HepG2 (cell line): ENCODE measurements at regions not wholly inside any gene's neighbourhood (a gene's known extent, or its start where the extent isn't known, plus 50 kb on each side); places are given as distances from the start of the nearest gene placed in this dataset.

Experiments
- ATAC-seq: fragments of 200-7000 bp; cut with Tn5 transposase; 3 replicates; pipeline ENCODE4 v1.9.1; 2020; ENCODE audit warnings: mild to moderate bottlenecking, moderate library complexity
- BruUV-seq: library from RNA; stranded (reverse); fragments of 400-500 nt; replicated peaks from 2 replicates; lab custom pipeline; 2021; lab: Mats Ljungman, UMichigan
- CTCF ChIA-PET: fragments of 300-600 bp; formaldehyde crosslinking; extraction: SDS; loops from one replicate; lab custom pipeline; 2021; ENCODE audit warnings: low total read pairs, inconsistent platforms, low intra/inter-chr PET ratio; lab: Yijun Ruan, JAX
- POLR2A ChIA-PET: fragments of 350-600 bp; sonication (Branson Sonifier 250); formaldehyde crosslinking; loops from one replicate; lab custom pipeline; 2020; ENCODE audit warnings: antibody characterized with exemption, inconsistent platforms; lab: Yijun Ruan, JAX
- DNase-seq: peaks from one replicate; pipeline ENCODE4 v3.0.0-alpha.2; 2015; ENCODE audit warnings: low spot score
- FAIRE-seq: peaks from 3 replicates; lab custom pipeline; 2011; peaks lifted over from hg19 to GRCh38; lab: Jason Lieb, UNC
- H2AFZ ChIP-seq: one replicate; pipeline ENCODE4 v1.6.1; 2011; ENCODE audit warnings: low read length, inconsistent platforms
- H3K27ac ChIP-seq: fragments of 300-600 bp; 3 replicates; pipeline ENCODE4 v1.8.0; 2011; ENCODE audit warnings: mixed run types, mild to moderate bottlenecking, mixed read lengths, low read length, inconsistent platforms; ENCODE audit not compliant: insufficient read depth; ENCODE audit errors: extremely low read length
- H3K27me3 ChIP-seq, 2 experiments: fragments of 200-600 bp in 1 of 2; 2 replicates in 1 of 2; 3 replicates in 1 of 2; pipeline versions ENCODE4 v1.6.0 to v1.8.0; 2011; ENCODE audit warnings: low read length in 2 of 2, mild to moderate bottlenecking in 2 of 2, moderate library complexity in 2 of 2, inconsistent platforms in 1 of 2; ENCODE audit not compliant: insufficient read depth in 2 of 2, control insufficient read depth in 1 of 2
- H3K36me3 ChIP-seq, 2 experiments: fragments of 200-600 bp in 1 of 2; replicated peaks in 1 of 2; 2 replicates in 1 of 2; 3 replicates in 1 of 2; pipeline versions ENCODE4 v1.5.1 to v1.8.0; 2011; ENCODE audit warnings: low read length in 2 of 2, inconsistent platforms in 1 of 2; ENCODE audit not compliant: insufficient read depth in 2 of 2, control insufficient read depth in 1 of 2
- H3K4me1 ChIP-seq: 2 replicates; pipeline ENCODE4 v1.5.1; 2012; ENCODE audit warnings: low read length, inconsistent platforms; ENCODE audit not compliant: insufficient read depth
- H3K4me2 ChIP-seq: 2 replicates; pipeline ENCODE4 v1.6.0; 2011; ENCODE audit warnings: low read depth, low read length, inconsistent platforms
- H3K4me3 ChIP-seq, 3 experiments: fragments of 200-600 bp in 1 of 3; sonication (generic), shearing (Covaris generic) in 1 of 3; replicated peaks in 1 of 3; 2 replicates each; pipeline ENCODE4 v1.5.1; 2011 to 2016; ENCODE audit warnings: low read length in 3 of 3, inconsistent platforms in 2 of 3, low read depth in 2 of 3, mild to moderate bottlenecking in 2 of 3, control low read depth in 1 of 3, mixed read lengths in 1 of 3; ENCODE audit not compliant: insufficient read depth in 1 of 3
- H3K79me2 ChIP-seq: one replicate; pipeline ENCODE4 v1.6.1; 2011; ENCODE audit warnings: low read length, inconsistent platforms; ENCODE audit not compliant: insufficient read depth
- H3K9ac ChIP-seq: 2 replicates; pipeline ENCODE4 v1.6.0; 2011; ENCODE audit warnings: mild to moderate bottlenecking, low read depth, low read length, inconsistent platforms; ENCODE audit not compliant: insufficient read depth
- H3K9me3 ChIP-seq: 2 replicates; pipeline ENCODE4 v1.5.1; 2012; ENCODE audit warnings: mild to moderate bottlenecking, low read length
- H4K20me1 ChIP-seq: 2 replicates; pipeline ENCODE4 v1.6.0; 2011; ENCODE audit warnings: inconsistent platforms, mild to moderate bottlenecking, low read length, moderate library complexity; ENCODE audit not compliant: insufficient read depth
- ADNP ChIP-seq: sonication (generic); formaldehyde crosslinking; IDR thresholded peaks from 2 replicates; pipeline ENCODE4 v1.4.0; 2020; ENCODE audit warnings: missing genetic modification reagents
- FOXC1 ChIP-seq: sonication (generic); formaldehyde crosslinking; IDR thresholded peaks from 2 replicates; pipeline ENCODE4 v1.8.0; 2022; ENCODE audit warnings: mild to moderate bottlenecking, missing genetic modification reagents, borderline replicate concordance
- MYNN ChIP-seq: sonication (generic); formaldehyde crosslinking; IDR thresholded peaks from 2 replicates; pipeline ENCODE4 v1.4.0; 2020; ENCODE audit warnings: mild to moderate bottlenecking, low read depth, missing genetic modification reagents
- NFYB ChIP-seq: sonication (generic); formaldehyde crosslinking; IDR thresholded peaks from 2 replicates; pipeline ENCODE4 v1.4.0; 2020; ENCODE audit warnings: missing genetic modification reagents
- RBFOX2 ChIP-seq: fragments of 200-400 bp; formaldehyde crosslinking; IDR thresholded peaks from 2 replicates; pipeline ENCODE4 v1.6.1; 2017; ENCODE audit warnings: low read depth, mild to moderate bottlenecking, low read length
- RFXANK ChIP-seq: IDR thresholded peaks from 2 replicates; pipeline ENCODE4 v1.6.1; 2016
- USF2 ChIP-seq, 2 experiments: sonication (generic) in 1 of 2; formaldehyde crosslinking in 1 of 2; IDR thresholded peaks; 2 replicates each; pipeline versions ENCODE4 v1.5.1 to v1.6.1; 2011 to 2020; ENCODE audit warnings: borderline replicate concordance in 1 of 2, low read depth in 1 of 2, low read length in 1 of 2, mild to moderate bottlenecking in 1 of 2, missing genetic modification reagents in 1 of 2, moderate library complexity in 1 of 2
- ZBTB26 ChIP-seq: IDR thresholded peaks from 2 replicates; pipeline ENCODE4 v1.6.1; 2016; ENCODE audit warnings: missing compliant biosample characterization, missing genetic modification reagents, borderline replicate concordance
- ZBTB43 ChIP-seq: sonication (generic); formaldehyde crosslinking; conservative IDR thresholded peaks from 2 replicates; pipeline ENCODE4 v1.4.0; 2020; ENCODE audit warnings: missing genetic modification reagents
- ZMAT5 ChIP-seq: sonication (generic); formaldehyde crosslinking; IDR thresholded peaks from 2 replicates; pipeline ENCODE4 v1.5.0; 2020; ENCODE audit warnings: mild to moderate bottlenecking, low read depth, missing genetic modification reagents, borderline replicate concordance
- ZNF18 ChIP-seq: sonication (generic); formaldehyde crosslinking; IDR thresholded peaks from 2 replicates; pipeline ENCODE4 v1.8.0; 2022; ENCODE audit warnings: mild to moderate bottlenecking, missing genetic modification reagents; ENCODE audit not compliant: insufficient replicate concordance
- ZNF574 ChIP-seq: sonication (generic); formaldehyde crosslinking; IDR thresholded peaks from 2 replicates; pipeline ENCODE4 v1.4.0; 2020; ENCODE audit warnings: missing genetic modification reagents
- ZNF615 ChIP-seq: sonication (generic); formaldehyde crosslinking; IDR thresholded peaks from 2 replicates; pipeline ENCODE4 v1.5.0; 2020; ENCODE audit warnings: mild to moderate bottlenecking, missing genetic modification reagents, borderline replicate concordance
- ZNF619 ChIP-seq: sonication (generic); formaldehyde crosslinking; IDR thresholded peaks from 2 replicates; pipeline ENCODE4 v1.4.0; 2020; ENCODE audit warnings: mild to moderate bottlenecking, missing genetic modification reagents
- ZNF878 ChIP-seq: sonication (generic); formaldehyde crosslinking; IDR thresholded peaks from 2 replicates; pipeline ENCODE4 v1.8.1; 2023; ENCODE audit warnings: mild to moderate bottlenecking, missing genetic modification reagents, moderate library complexity
- WGBS: methylation state at CpG from one replicate; pipeline ENCODE4 v1.1.6; 2017; ENCODE audit warnings: low lambda C conversion rate; 5-methylcytosine and 5-hydroxymethylcytosine counted together
- in situ Hi-C: cut with HindIII; loops from 2 replicates; pipeline ENCODE4 v1.10.0; 2017; ENCODE audit warnings: low pct_unique_long_range_greater_than_20kb; ENCODE audit not compliant: extremely low pct_ligation_motif_present
- intact Hi-C: fragments of 100-400 bp; cut with micrococcal nuclease; formaldehyde crosslinking; loops from one replicate; pipeline ENCODE4 v1.10.0; 2022; ENCODE audit not compliant: unreplicated experiment

- Histone ChIP-seq H3K4me2 (no peak overlapping the region), H3K36me3 (no peaks in the 10 kb centered on the region), H3K4me3 (no peak overlapping the region), H3K9me3 (peaks cover 8% of the 10 kb centered on the region), H3K9ac (no peak overlapping the region), H3K27me3 (peaks cover 13 to 86% of the 10 kb centered on the region in 2 experiments; a peak in 4 of 5 replicates), H3K4me1 (no peaks in the 10 kb centered on the region), H3K79me2 (no peaks in the 10 kb centered on the region), H4K20me1 (no peaks in the 10 kb centered on the region; the same call in 1 of the 2 replicates), H2AFZ (no peak overlapping the region), H3K27ac (no peak overlapping the region)
- no peak for DNase-seq
- no peak for FAIRE-seq
- CTCF ChIA-PET = no interaction called here
- POLR2A ChIA-PET = no interaction called here
- ATAC-seq = no peak
- WGBS = 16% methylated on average over 2 of the region's 2 CpGs
- in situ Hi-C loops (no loop called here), intact Hi-C loops (no loop called here)
- no TSS peak for BruUV-seq
- TF ChIP-seq MYNN (CRISPR knock-in tag) (no peak), RBFOX2 (no peak), ZBTB26 (CRISPR knock-in tag) (no peak), ZNF615 (no peak), NFYB (CRISPR knock-in tag) (no peak), ZNF574 (CRISPR knock-in tag) (no peak), ZNF18 (CRISPR knock-in tag) (no peak), ZBTB43 (CRISPR knock-in tag) (no peak), USF2 (IDR thresholded peaks at IDR 0.05; ENCODE audit: low read depth, low read length) (no peak), USF2 (CRISPR knock-in tag; IDR thresholded peaks at IDR 0.05; ENCODE audit: borderline replicate concordance) (no peak), ADNP (CRISPR knock-in tag) (no peak), RFXANK (CRISPR knock-in tag) (no peak), ZNF878 (CRISPR knock-in tag) (no peak), ZNF619 (CRISPR knock-in tag) (no peak), FOXC1 (CRISPR knock-in tag) (no peak), ZMAT5 (CRISPR knock-in tag) (no peak)
Measured at GRCh38 chr6:41418741-41419140, 83.3 kb downstream of the NCR2 start.
